Stimulated activated CD4-positive, alpha-beta T cell treated with anti-CD3 and anti-CD28 coated beads, TNF-alpha, amount 100 ng/mL, for 24 hours (primary cell): ENCODE measurements at regions not wholly inside any gene's neighbourhood (a gene's known extent, or its start where the extent isn't known, plus 50 kb on each side); places are given as distances from the start of the nearest gene placed in this dataset.

ENCODE experiments used
- DNase-seq, 3 experiments: peaks; one replicate each; pipeline ENCODE4 v3.0.0-alpha.2; 2020; ENCODE audit warnings: low read depth in 3 of 3

GRCh38 chr14:101466456-101467180 lies 94.7 kb upstream of the DIO3 start:
- DNase-seq, result no peak

GRCh38 chr14:101467181-101467926 lies 93.9 kb upstream of the DIO3 start:
- no peak for DNase-seq

GRCh38 chr14:101469382-101470247 lies 91.7 kb upstream of the DIO3 start:
- DNase-seq, result no peak

GRCh38 chr14:101470266-101470665 lies 91.0 kb upstream of the DIO3 start:
- DNase-seq, result no peak

GRCh38 chr14:101471723-101472517 lies 89.4 kb upstream of the DIO3 start:
- DNase-seq, result no peak

- no peak for DNase-seq
These were observed 88.8 kb upstream of the DIO3 start for GRCh38 chr14:101472518-101472849.

- no peak for DNase-seq
These were observed 88.1 kb upstream of the DIO3 start for GRCh38 chr14:101473045-101473729.

- DNase-seq, result no peak
These were observed 87.3 kb upstream of the DIO3 start for GRCh38 chr14:101473795-101474562.

- no peak for DNase-seq
These were observed 86.5 kb upstream of the DIO3 start for GRCh38 chr14:101474563-101475455.

GRCh38 chr14:101475456-101476257 lies 85.6 kb upstream of the DIO3 start:
- DNase-seq, result no peak

GRCh38 chr14:101476258-101476915 lies 84.9 kb upstream of the DIO3 start:
- no peak for DNase-seq

- DNase-seq, result no peak
These were observed 84.3 kb upstream of the DIO3 start for GRCh38 chr14:101476916-101477553.

GRCh38 chr14:101477648-101478047 lies 83.6 kb upstream of the DIO3 start:
- no peak for DNase-seq

- DNase-seq, result no peak
These were observed 83.2 kb upstream of the DIO3 start for GRCh38 chr14:101478096-101478495.

GRCh38 chr14:101478796-101479410 lies 82.4 kb upstream of the DIO3 start:
- DNase-seq, result no peak

- DNase-seq, result no peak
These were observed 81.1 kb upstream of the DIO3 start for GRCh38 chr14:101480022-101480746.
